ENCODE measurements at regions not wholly inside any gene's neighbourhood (a gene's known extent, or its start where the extent isn't known, plus 50 kb on each side); places are given as distances from the start of the nearest gene placed in this dataset.

DNA sequence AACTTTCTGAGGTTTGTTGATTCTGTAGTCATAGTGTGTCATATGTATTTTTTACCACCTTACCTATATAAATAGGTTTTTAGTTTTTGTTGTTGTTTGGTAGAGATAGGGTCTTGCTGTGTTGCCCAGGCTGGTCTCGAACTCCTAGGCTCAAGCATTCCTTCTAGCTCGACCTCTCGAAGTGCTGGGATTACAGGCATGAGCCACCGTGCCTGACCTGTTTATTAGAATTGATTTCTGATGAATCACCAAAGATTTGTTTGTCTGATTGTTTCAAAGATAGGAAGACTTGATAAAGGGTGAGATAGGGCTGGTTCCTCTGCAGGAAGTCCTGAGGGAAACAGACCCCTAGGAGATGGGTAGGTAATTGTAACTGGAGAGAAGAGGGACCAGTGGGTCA, 481.6 kb downstream of the PCNX1 start:
- ATAC-seq (ENCODE audit: low read depth in 2 of 2): no peak
- no peak for DNase-seq
- Mint-ChIP-seq H3K4me3 (no peak overlapping the region), H3K27ac (peak overlapping the region in 1 of 3 donors; percentile 85), H3K27me3 (no peaks in the 10 kb centered on the region), H3K9me3 (no peaks in the 10 kb centered on the region), H3K4me1 (peaks cover 12 to 26% (median 18%) of the 10 kb centered on the region in 4 donors), H3K36me3 (peaks cover 4% of the 10 kb centered on the region)
- H3K27ac ChIP-seq (ENCODE audit: insufficient read depth, low read length, poor library complexity, severe bottlenecking): no peak overlapping the region
- no peaks in the 10 kb centered on the region for H3K27me3 ChIP-seq (ENCODE audit: control insufficient read depth, insufficient read depth, low read length)
- peaks cover 3% of the 10 kb centered on the region for H3K4me1 ChIP-seq (ENCODE audit: control insufficient read depth, insufficient read depth, low read length, poor library complexity, severe bottlenecking)
- no peaks in the 10 kb centered on the region for H3K9me3 ChIP-seq (ENCODE audit: control insufficient read depth in 2 of 2, low read length in 2 of 2)
- no peak overlapping the region for H3K4me3 ChIP-seq (ENCODE audit: low read depth, low read length)
- no peaks in the 10 kb centered on the region for H3K36me3 ChIP-seq (ENCODE audit: control insufficient read depth, insufficient read depth, low read length)

DNA sequence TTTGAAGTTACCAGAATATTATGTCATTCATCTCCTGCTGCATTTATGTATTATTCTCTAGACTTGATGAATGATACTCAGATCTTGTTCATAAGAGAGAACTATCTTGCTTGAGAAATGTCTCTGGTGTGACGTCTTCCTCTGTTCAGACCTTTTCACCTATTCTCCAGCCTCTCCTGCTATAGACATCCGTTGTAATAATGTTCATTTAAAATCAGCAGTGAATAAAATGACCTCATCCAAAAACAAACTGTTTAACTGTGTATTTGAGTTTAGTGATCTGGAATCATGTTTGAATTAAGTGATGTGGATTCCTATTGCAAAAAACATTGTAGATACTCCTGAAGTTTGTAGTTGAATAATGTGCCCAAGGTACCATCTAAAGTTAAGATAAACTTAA, 487.1 kb downstream of the PCNX1 start:
- no peaks in the 10 kb centered on the region for H3K36me3 ChIP-seq (ENCODE audit: control insufficient read depth, insufficient read depth, low read length)
- no peak overlapping the region for H3K4me3 ChIP-seq (ENCODE audit: low read depth, low read length)
- Mint-ChIP-seq H3K4me1 (peaks cover 17 to 35% (median 26%) of the 10 kb centered on the region in 4 donors), H3K27ac (no peak overlapping the region), H3K4me3 (no peak overlapping the region), H3K27me3 (no peaks in the 10 kb centered on the region), H3K36me3 (no peaks in the 10 kb centered on the region), H3K9me3 (no peaks in the 10 kb centered on the region)
- no peaks in the 10 kb centered on the region for H3K27me3 ChIP-seq (ENCODE audit: control insufficient read depth, insufficient read depth, low read length)
- H3K9me3 ChIP-seq (ENCODE audit: control insufficient read depth in 2 of 2, low read length in 2 of 2): no peaks in the 10 kb centered on the region
- DNase-seq (no peak), ATAC-seq (ENCODE audit: low read depth in 2 of 2) (no peak)
- H3K4me1 ChIP-seq (ENCODE audit: control insufficient read depth, insufficient read depth, low read length, poor library complexity, severe bottlenecking): peaks cover 5% of the 10 kb centered on the region
- no peak overlapping the region for H3K27ac ChIP-seq (ENCODE audit: insufficient read depth, low read length, poor library complexity, severe bottlenecking)

- Mint-ChIP-seq H3K27me3 (no peaks in the 10 kb centered on the region), H3K4me3 (no peak overlapping the region), H3K27ac (peak overlapping the region in 1 of 3 donors; percentile 0), H3K4me1 (peaks cover 16 to 39% (median 29%) of the 10 kb centered on the region in 4 donors), H3K9me3 (no peaks in the 10 kb centered on the region), H3K36me3 (no peaks in the 10 kb centered on the region)
- H3K4me1 ChIP-seq (ENCODE audit: control insufficient read depth, insufficient read depth, low read length, poor library complexity, severe bottlenecking): peaks cover 11% of the 10 kb centered on the region
- no peak for ATAC-seq (ENCODE audit: low read depth in 2 of 2)
- H3K27ac ChIP-seq (ENCODE audit: insufficient read depth, low read length, poor library complexity, severe bottlenecking): no peak overlapping the region
- DNase-seq: no peak
- no peaks in the 10 kb centered on the region for H3K27me3 ChIP-seq (ENCODE audit: control insufficient read depth, insufficient read depth, low read length)
- no peak overlapping the region for H3K4me3 ChIP-seq (ENCODE audit: low read depth, low read length)
- H3K36me3 ChIP-seq (ENCODE audit: control insufficient read depth, insufficient read depth, low read length): no peaks in the 10 kb centered on the region
- no peaks in the 10 kb centered on the region for H3K9me3 ChIP-seq (ENCODE audit: control insufficient read depth in 2 of 2, low read length in 2 of 2)
Measured at GRCh38 chr14:71395151-71395604, 487.9 kb downstream of the PCNX1 start.

GRCh38 chr14:71395636-71396035, 488.4 kb downstream of the PCNX1 start:
- peak overlapping the region in 2 of 3 donors; percentile 0 to 33 for H3K27ac Mint-ChIP-seq
- H3K4me3 Mint-ChIP-seq: no peak overlapping the region
- H3K4me1 Mint-ChIP-seq: peaks cover 16 to 41% (median 32%) of the 10 kb centered on the region in 4 donors

GRCh38 chr14:71396050-71396677, 488.9 kb downstream of the PCNX1 start:
- peak overlapping the region in 2 of 3 donors; percentile 33 to 77 for H3K27ac Mint-ChIP-seq

More at GRCh38 chr14:71395636-71396035, 488.4 kb downstream of the PCNX1 start:
- no peak for ATAC-seq (ENCODE audit: low read depth in 2 of 2)
- no peaks in the 10 kb centered on the region for H3K36me3 ChIP-seq (ENCODE audit: control insufficient read depth, insufficient read depth, low read length)
- no peak for DNase-seq
- no peaks in the 10 kb centered on the region for H3K27me3 Mint-ChIP-seq
- no peaks in the 10 kb centered on the region for H3K9me3 ChIP-seq (ENCODE audit: control insufficient read depth in 2 of 2, low read length in 2 of 2)
- H3K27ac ChIP-seq (ENCODE audit: insufficient read depth, low read length, poor library complexity, severe bottlenecking): no peak overlapping the region
- H3K27me3 ChIP-seq (ENCODE audit: control insufficient read depth, insufficient read depth, low read length): no peaks in the 10 kb centered on the region
- H3K36me3 Mint-ChIP-seq: no peaks in the 10 kb centered on the region
- peaks cover 12% of the 10 kb centered on the region for H3K4me1 ChIP-seq (ENCODE audit: control insufficient read depth, insufficient read depth, low read length, poor library complexity, severe bottlenecking)
- no peak overlapping the region for H3K4me3 ChIP-seq (ENCODE audit: low read depth, low read length)
- H3K9me3 Mint-ChIP-seq: no peaks in the 10 kb centered on the region

DNA sequence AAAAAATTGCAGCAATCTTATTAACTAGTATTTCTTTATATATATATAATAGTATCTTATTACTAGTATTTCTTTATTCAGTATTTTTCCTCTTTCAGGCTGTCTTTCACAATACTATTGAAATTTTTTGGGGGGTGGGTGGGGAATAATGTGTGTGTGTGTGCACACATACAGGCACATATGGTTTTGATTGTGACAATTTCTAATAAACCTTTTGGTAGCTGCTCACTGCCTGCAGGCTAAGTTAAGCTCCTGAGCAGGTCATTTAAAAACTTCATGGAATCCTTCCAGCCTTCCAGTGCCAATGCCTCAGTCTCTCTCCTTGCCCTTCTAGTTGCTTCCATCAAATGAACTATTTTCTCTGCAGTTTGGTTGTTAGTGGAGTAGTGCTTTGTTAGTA, 490.1 kb downstream of the PCNX1 start:
- H3K27ac Mint-ChIP-seq: peak overlapping the region; percentile 58 to 72 (median 65)
- H3K9me3 Mint-ChIP-seq: no peaks in the 10 kb centered on the region
- DNase-seq (no peak), ATAC-seq (ENCODE audit: low read depth in 2 of 2) (no peak)
- H3K4me3 Mint-ChIP-seq: no peak overlapping the region
- peaks cover 20 to 43% (median 31%) of the 10 kb centered on the region in 4 donors for H3K4me1 Mint-ChIP-seq
- H3K27me3 Mint-ChIP-seq: no peaks in the 10 kb centered on the region
- Histone ChIP-seq H3K4me1 (ENCODE audit: control insufficient read depth, insufficient read depth, low read length, poor library complexity, severe bottlenecking) (peaks cover 18% of the 10 kb centered on the region), H3K4me3 (ENCODE audit: low read depth, low read length) (no peak overlapping the region), H3K27ac (ENCODE audit: insufficient read depth, low read length, poor library complexity, severe bottlenecking) (no peak overlapping the region), H3K36me3 (ENCODE audit: control insufficient read depth, insufficient read depth, low read length) (no peaks in the 10 kb centered on the region), H3K9me3 (ENCODE audit: control insufficient read depth in 2 of 2, low read length in 2 of 2) (no peaks in the 10 kb centered on the region), H3K27me3 (ENCODE audit: control insufficient read depth, insufficient read depth, low read length) (no peaks in the 10 kb centered on the region)
- no peaks in the 10 kb centered on the region for H3K36me3 Mint-ChIP-seq

More at GRCh38 chr14:71396050-71396677, 488.9 kb downstream of the PCNX1 start:
- no peak overlapping the region for H3K4me3 Mint-ChIP-seq
- no peak for ATAC-seq (ENCODE audit: low read depth in 2 of 2)
- H3K27me3 Mint-ChIP-seq: no peaks in the 10 kb centered on the region
- H3K9me3 Mint-ChIP-seq: no peaks in the 10 kb centered on the region
- H3K9me3 ChIP-seq (ENCODE audit: control insufficient read depth in 2 of 2, low read length in 2 of 2): no peaks in the 10 kb centered on the region
- H3K4me3 ChIP-seq (ENCODE audit: low read depth, low read length): no peak overlapping the region
- H3K4me1 ChIP-seq (ENCODE audit: control insufficient read depth, insufficient read depth, low read length, poor library complexity, severe bottlenecking): peaks cover 17% of the 10 kb centered on the region
- H3K27me3 ChIP-seq (ENCODE audit: control insufficient read depth, insufficient read depth, low read length): no peaks in the 10 kb centered on the region
- H3K36me3 Mint-ChIP-seq: no peaks in the 10 kb centered on the region
- no peaks in the 10 kb centered on the region for H3K36me3 ChIP-seq (ENCODE audit: control insufficient read depth, insufficient read depth, low read length)
- peaks cover 20 to 45% (median 34%) of the 10 kb centered on the region in 4 donors for H3K4me1 Mint-ChIP-seq
- no peak for DNase-seq
- H3K27ac ChIP-seq (ENCODE audit: insufficient read depth, low read length, poor library complexity, severe bottlenecking): no peak overlapping the region

- DNase-seq (no peak), ATAC-seq (ENCODE audit: low read depth in 2 of 2) (no peak)
- Mint-ChIP-seq H3K36me3 (no peaks in the 10 kb centered on the region), H3K4me3 (peak overlapping the region in 1 of 4 donors; percentile 53), H3K9me3 (no peaks in the 10 kb centered on the region), H3K27me3 (no peaks in the 10 kb centered on the region), H3K27ac (peak overlapping the region; percentile 16 to 64 (median 53)), H3K4me1 (peaks cover 20 to 43% (median 32%) of the 10 kb centered on the region in 4 donors)
- no peaks in the 10 kb centered on the region for H3K9me3 ChIP-seq (ENCODE audit: control insufficient read depth in 2 of 2, low read length in 2 of 2)
- no peak overlapping the region for H3K4me3 ChIP-seq (ENCODE audit: low read depth, low read length)
- no peaks in the 10 kb centered on the region for H3K27me3 ChIP-seq (ENCODE audit: control insufficient read depth, insufficient read depth, low read length)
- peaks cover 18% of the 10 kb centered on the region for H3K4me1 ChIP-seq (ENCODE audit: control insufficient read depth, insufficient read depth, low read length, poor library complexity, severe bottlenecking)
- H3K27ac ChIP-seq (ENCODE audit: insufficient read depth, low read length, poor library complexity, severe bottlenecking): no peak overlapping the region
- H3K36me3 ChIP-seq (ENCODE audit: control insufficient read depth, insufficient read depth, low read length): no peaks in the 10 kb centered on the region
Measured at GRCh38 chr14:71398450-71398849, 491.2 kb downstream of the PCNX1 start.

DNA sequence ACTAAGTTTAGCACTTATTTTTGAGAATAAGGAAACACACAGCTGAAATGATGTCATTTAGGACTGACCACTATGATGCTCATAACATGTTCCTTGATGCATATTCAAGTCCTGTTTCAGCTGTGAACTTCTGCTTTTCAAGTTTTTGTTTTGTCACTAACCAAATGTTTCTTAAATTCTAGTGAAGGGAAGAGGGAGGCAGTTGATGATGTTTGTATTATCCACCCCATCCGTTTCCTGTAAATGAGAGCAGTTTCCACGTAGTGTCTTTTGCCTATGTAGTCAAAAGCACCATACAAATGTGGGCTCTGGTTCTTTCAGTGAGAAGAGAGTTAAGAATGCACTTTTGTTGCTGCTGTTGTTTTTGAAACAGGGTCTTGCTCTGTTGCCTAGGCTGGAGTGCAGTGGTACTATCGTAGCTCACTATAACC, 491.8 kb downstream of the PCNX1 start:
- H3K4me1 Mint-ChIP-seq: peaks cover 23 to 44% (median 33%) of the 10 kb centered on the region in 4 donors
- H3K9me3 Mint-ChIP-seq: no peaks in the 10 kb centered on the region

More for the DNA sequence above, 491.8 kb downstream of the PCNX1 start:
- ATAC-seq (ENCODE audit: low read depth in 2 of 2) (peak; percentile 77 to 81), DNase-seq (peak in 2 of 3 donors; percentile 45 to 94)
- Histone ChIP-seq H3K36me3 (ENCODE audit: control insufficient read depth, insufficient read depth, low read length) (no peaks in the 10 kb centered on the region), H3K27me3 (ENCODE audit: control insufficient read depth, insufficient read depth, low read length) (no peaks in the 10 kb centered on the region), H3K4me3 (ENCODE audit: low read depth, low read length) (peak overlapping the region; percentile 37), H3K4me1 (ENCODE audit: control insufficient read depth, insufficient read depth, low read length, poor library complexity, severe bottlenecking) (peaks cover 18% of the 10 kb centered on the region), H3K9me3 (ENCODE audit: control insufficient read depth in 2 of 2, low read length in 2 of 2) (no peaks in the 10 kb centered on the region), H3K27ac (ENCODE audit: insufficient read depth, low read length, poor library complexity, severe bottlenecking) (no peak overlapping the region)
- Mint-ChIP-seq H3K36me3 (no peaks in the 10 kb centered on the region), H3K27ac (peak overlapping the region; percentile 32 to 80 (median 64)), H3K4me3 (peak overlapping the region in 2 of 4 donors; percentile 4 to 53), H3K27me3 (no peaks in the 10 kb centered on the region)

All from CD4-positive, CD25-positive, alpha-beta regulatory T cell (primary cell).